ENCODE measurements at regions not wholly inside any gene's neighbourhood (a gene's known extent, or its start where the extent isn't known, plus 50 kb on each side); places are given as distances from the start of the nearest gene placed in this dataset.

GRCh38 chr14:86597279-86597678 lies 1067.3 kb downstream of the FLRT2 start:
- intact Hi-C loops (cut with micrococcal nuclease): no loop called here
- H3K36me3 ChIP-seq: no peaks in the 10 kb centered on the region
- peaks cover 10% of the 10 kb centered on the region for H3K9me3 ChIP-seq (replicated peaks)
- no peaks in the 10 kb centered on the region for H3K27me3 ChIP-seq (ENCODE audit: low read depth)
- no peak overlapping the region for H3K27ac ChIP-seq (replicated peaks)
- H3K4me3 ChIP-seq: no peak overlapping the region
- H3K4me1 ChIP-seq: no peaks in the 10 kb centered on the region
- no peak for TF ChIP-seq CTCF (IDR thresholded peaks at IDR 0.05; ENCODE audit: borderline replicate concordance)
- DNase-seq: no peak

- DNase-seq: no peak
- intact Hi-C loops (cut with micrococcal nuclease): no loop called here
- Histone ChIP-seq H3K4me1 (no peaks in the 10 kb centered on the region), H3K4me3 (no peak overlapping the region), H3K27me3 (ENCODE audit: low read depth) (no peaks in the 10 kb centered on the region), H3K9me3 (replicated peaks) (peaks cover 10% of the 10 kb centered on the region), H3K36me3 (no peaks in the 10 kb centered on the region), H3K27ac (replicated peaks) (no peak overlapping the region)
- TF ChIP-seq CTCF (IDR thresholded peaks at IDR 0.05; ENCODE audit: borderline replicate concordance): no peak
These were observed 1066.1 kb downstream of the FLRT2 start for GRCh38 chr14:86596024-86596423.

- H3K36me3 ChIP-seq: no peaks in the 10 kb centered on the region
- H3K27me3 ChIP-seq (ENCODE audit: low read depth): no peaks in the 10 kb centered on the region
- DNase-seq: no peak
- H3K9me3 ChIP-seq (replicated peaks): peaks cover 19% of the 10 kb centered on the region
- TF ChIP-seq CTCF (IDR thresholded peaks at IDR 0.05; ENCODE audit: borderline replicate concordance): no peak
- intact Hi-C loops (cut with micrococcal nuclease): no loop called here
- H3K4me3 ChIP-seq: no peak overlapping the region
- H3K27ac ChIP-seq (replicated peaks): no peak overlapping the region
- H3K4me1 ChIP-seq: no peaks in the 10 kb centered on the region
These were observed 1045.2 kb downstream of the FLRT2 start for GRCh38 chr14:86575141-86575540.

- intact Hi-C loops (cut with micrococcal nuclease): no loop called here
- H3K36me3 ChIP-seq: no peaks in the 10 kb centered on the region
- H3K9me3 ChIP-seq (replicated peaks): peaks cover 23% of the 10 kb centered on the region
- H3K4me1 ChIP-seq: no peaks in the 10 kb centered on the region
- no peak overlapping the region for H3K27ac ChIP-seq (replicated peaks)
- H3K27me3 ChIP-seq (ENCODE audit: low read depth): no peaks in the 10 kb centered on the region
- no peak overlapping the region for H3K4me3 ChIP-seq
- no peak for TF ChIP-seq CTCF (IDR thresholded peaks at IDR 0.05; ENCODE audit: borderline replicate concordance)
- no peak for DNase-seq
These were observed 1044.8 kb downstream of the FLRT2 start for GRCh38 chr14:86574778-86575129.

- no peaks in the 10 kb centered on the region for H3K36me3 ChIP-seq
- no peaks in the 10 kb centered on the region for H3K4me1 ChIP-seq
- H3K27ac ChIP-seq (replicated peaks): no peak overlapping the region
- peaks cover 29% of the 10 kb centered on the region for H3K9me3 ChIP-seq (replicated peaks)
- no peak for TF ChIP-seq CTCF (IDR thresholded peaks at IDR 0.05; ENCODE audit: borderline replicate concordance)
- no peak for DNase-seq
- H3K4me3 ChIP-seq: no peak overlapping the region
- H3K27me3 ChIP-seq (ENCODE audit: low read depth): no peaks in the 10 kb centered on the region
- intact Hi-C loops (cut with micrococcal nuclease): no loop called here
These were observed 1044.3 kb downstream of the FLRT2 start for GRCh38 chr14:86574051-86574777.
